ENCODE measurements at regions not wholly inside any gene's neighbourhood (a gene's known extent, or its start where the extent isn't known, plus 50 kb on each side); places are given as distances from the start of the nearest gene placed in this dataset.
A peak's percentile ranks its signal among the peaks of the same experiment; 100 is the strongest.

GRCh38 chr1:8144323-8144722 is 118.2 kb upstream of the ERRFI1 start:
- FAIRE-seq (no peak), DNase-seq (ENCODE audit: insufficient read length, low spot score) (no peak)
- no peak for TF ChIP-seq POLR2A (IDR thresholded peaks at IDR 0.05; ENCODE audit: low read depth, low read length)

GRCh38 chr1:8142955-8143629 is 117.0 kb upstream of the ERRFI1 start:
- DNase-seq (ENCODE audit: insufficient read length, low spot score) (no peak), FAIRE-seq (no peak)
- TF ChIP-seq POLR2A (IDR thresholded peaks at IDR 0.05; ENCODE audit: low read depth, low read length): no peak

GRCh38 chr1:8139941-8140340 is 113.8 kb upstream of the ERRFI1 start:
- FAIRE-seq (no peak), DNase-seq (ENCODE audit: insufficient read length, low spot score) (no peak)
- no peak for TF ChIP-seq POLR2A (IDR thresholded peaks at IDR 0.05; ENCODE audit: low read depth, low read length)

GRCh38 chr1:8139383-8139782 is 113.3 kb upstream of the ERRFI1 start:
- no peak for TF ChIP-seq POLR2A (IDR thresholded peaks at IDR 0.05; ENCODE audit: low read depth, low read length)
- FAIRE-seq: no peak
- DNase-seq (ENCODE audit: insufficient read length, low spot score): no peak

- TF ChIP-seq POLR2A (IDR thresholded peaks at IDR 0.05; ENCODE audit: low read depth, low read length): no peak
- FAIRE-seq: no peak
- no peak for DNase-seq (ENCODE audit: insufficient read length, low spot score)
Observed at GRCh38 chr1:8138673-8139072, 112.6 kb upstream of the ERRFI1 start.

- TF ChIP-seq POLR2A (IDR thresholded peaks at IDR 0.05; ENCODE audit: low read depth, low read length): no peak
- FAIRE-seq: peak; percentile 84
- DNase-seq (ENCODE audit: insufficient read length, low spot score): peak; percentile 42
Observed at GRCh38 chr1:8137481-8138244, 111.6 kb upstream of the ERRFI1 start.

GRCh38 chr1:8136766-8137165 is 110.7 kb upstream of the ERRFI1 start:
- TF ChIP-seq POLR2A (IDR thresholded peaks at IDR 0.05; ENCODE audit: low read depth, low read length): no peak
- DNase-seq (ENCODE audit: insufficient read length, low spot score): no peak
- no peak for FAIRE-seq

- DNase-seq (ENCODE audit: insufficient read length, low spot score) (no peak), FAIRE-seq (no peak)
- no peak for TF ChIP-seq POLR2A (IDR thresholded peaks at IDR 0.05; ENCODE audit: low read depth, low read length)
Observed at GRCh38 chr1:8135250-8135649, 109.1 kb upstream of the ERRFI1 start.

GRCh38 chr1:8134546-8135235 is 108.6 kb upstream of the ERRFI1 start:
- no peak for DNase-seq (ENCODE audit: insufficient read length, low spot score)
- no peak for TF ChIP-seq POLR2A (IDR thresholded peaks at IDR 0.05; ENCODE audit: low read depth, low read length)
- FAIRE-seq: no peak

- no peak for TF ChIP-seq POLR2A (IDR thresholded peaks at IDR 0.05; ENCODE audit: low read depth, low read length)
- FAIRE-seq (no peak), DNase-seq (ENCODE audit: insufficient read length, low spot score) (peak; percentile 15)
Observed at GRCh38 chr1:8133657-8134430, 107.7 kb upstream of the ERRFI1 start.

- DNase-seq (ENCODE audit: insufficient read length, low spot score) (peak; percentile 9), FAIRE-seq (no peak)
- no peak for TF ChIP-seq POLR2A (IDR thresholded peaks at IDR 0.05; ENCODE audit: low read depth, low read length)
Observed at GRCh38 chr1:8133190-8133589, 107.1 kb upstream of the ERRFI1 start.

- DNase-seq (ENCODE audit: insufficient read length, low spot score) (no peak), FAIRE-seq (no peak)
Observed at GRCh38 chr1:8127171-8127641, 101.1 kb upstream of the ERRFI1 start.

GRCh38 chr1:8122477-8123407 is 96.6 kb upstream of the ERRFI1 start:
- no peak for TF ChIP-seq POLR2A (IDR thresholded peaks at IDR 0.05; ENCODE audit: low read depth, low read length)
- no peak for FAIRE-seq

More at GRCh38 chr1:8127171-8127641, 101.1 kb upstream of the ERRFI1 start:
- TF ChIP-seq POLR2A (IDR thresholded peaks at IDR 0.05; ENCODE audit: low read depth, low read length): no peak

More at GRCh38 chr1:8122477-8123407, 96.6 kb upstream of the ERRFI1 start:
- DNase-seq (ENCODE audit: insufficient read length, low spot score): no peak
